ENCODE measurements at regions not wholly inside any gene's neighbourhood (a gene's known extent, or its start where the extent isn't known, plus 50 kb on each side); places are given as distances from the start of the nearest gene placed in this dataset.
"Not testable (repeated sequence)": the region's sequence is repeated elsewhere in the genome, so short reads cannot be mapped to it uniquely, and the experiment has no call there.

DNA sequence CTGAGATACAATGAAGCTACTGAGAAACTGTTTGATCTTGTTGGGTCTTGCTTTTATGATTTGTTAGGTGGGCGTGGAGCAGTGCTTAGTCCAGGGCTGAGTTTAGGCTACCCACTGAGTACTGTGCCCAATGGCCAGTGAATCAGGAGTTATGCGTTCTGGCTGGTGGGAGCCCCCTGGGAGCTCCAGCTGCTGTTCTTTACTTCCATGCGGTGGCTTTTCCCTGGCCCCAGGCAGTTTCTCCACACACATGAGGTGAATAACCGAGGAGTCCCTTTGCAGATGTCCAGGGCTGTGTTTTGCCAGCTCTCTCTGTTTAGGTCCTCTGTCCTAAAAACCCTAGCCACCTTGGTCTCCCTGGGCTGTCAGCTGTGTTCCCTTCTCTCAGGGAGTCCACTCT is 106.5 kb downstream of the KLF13 start:
- DNase-seq (ENCODE audit: low spot score), result no peak

DNA sequence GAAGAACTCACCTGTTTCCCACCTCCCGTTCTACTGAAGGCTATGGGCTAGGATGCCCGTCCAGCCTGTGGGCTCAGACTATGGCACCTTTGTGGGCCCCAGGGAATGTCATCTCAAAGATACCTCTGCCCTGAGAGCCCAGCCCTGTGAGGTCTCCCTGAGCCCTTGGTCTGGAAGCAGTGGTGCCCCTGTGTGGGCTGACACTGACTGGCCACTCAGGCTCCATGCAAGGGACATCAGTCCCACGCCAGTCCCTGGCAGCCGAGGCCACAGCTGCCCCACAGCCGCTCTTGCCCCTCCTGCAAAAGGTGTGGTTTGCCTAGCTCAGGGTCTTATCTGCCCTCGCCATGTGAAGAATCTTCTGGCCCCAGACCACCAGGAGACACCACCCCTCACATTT is 106.9 kb downstream of the KLF13 start:
- DNase-seq (ENCODE audit: low spot score), result no peak

DNA sequence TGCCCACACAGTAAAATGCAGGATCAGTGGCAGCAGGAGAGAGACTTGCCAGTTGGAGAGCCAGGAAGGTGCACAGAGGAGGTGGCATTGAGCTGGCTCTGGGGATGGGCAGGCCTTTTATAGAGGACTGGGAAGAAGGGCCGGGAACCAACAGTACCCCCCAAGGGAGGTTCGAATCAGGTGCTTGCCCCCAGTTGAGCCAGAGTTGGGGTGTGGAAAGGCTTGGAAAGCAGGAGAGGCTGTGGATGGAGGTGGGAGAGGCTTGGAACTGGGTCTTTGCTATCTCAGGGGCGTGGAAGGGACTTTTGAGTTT is 107.6 kb downstream of the KLF13 start:
- no peak for DNase-seq (ENCODE audit: low spot score)

DNA sequence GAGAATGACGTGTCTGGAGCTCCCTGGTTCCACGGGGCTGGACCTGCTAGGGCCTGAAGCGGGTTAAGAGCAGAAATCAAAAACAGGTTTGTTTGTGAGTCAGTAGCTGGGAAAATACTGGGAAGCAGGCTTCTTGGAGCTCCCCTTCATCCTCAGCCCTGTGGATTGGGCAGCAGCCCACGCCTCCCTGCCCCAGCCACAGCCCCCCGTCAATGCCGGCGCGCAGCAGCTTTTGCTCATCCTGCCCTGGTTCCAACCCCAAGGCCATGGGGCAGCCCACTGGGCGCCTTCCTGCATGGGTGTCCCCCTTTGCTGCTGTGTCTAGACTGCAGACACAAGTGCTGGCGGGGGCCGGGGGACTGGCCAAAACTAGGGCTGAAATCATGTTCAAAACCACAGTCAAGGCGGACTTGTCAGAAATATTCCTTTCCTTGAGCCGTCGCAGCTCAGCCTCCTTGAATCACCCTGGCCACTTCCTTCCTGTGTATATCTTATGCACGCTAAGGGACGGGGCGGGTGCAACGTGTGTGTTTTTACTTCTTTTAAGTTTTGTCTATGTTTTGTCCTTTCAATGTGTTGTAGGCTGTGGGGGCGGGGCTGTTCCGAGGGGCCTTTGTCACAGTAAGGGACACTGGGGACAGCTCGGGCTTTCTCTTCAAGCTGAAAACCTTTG is 108.1 kb downstream of the KLF13 start:
- DNase-seq (ENCODE audit: low spot score), result peak; percentile 42

DNA sequence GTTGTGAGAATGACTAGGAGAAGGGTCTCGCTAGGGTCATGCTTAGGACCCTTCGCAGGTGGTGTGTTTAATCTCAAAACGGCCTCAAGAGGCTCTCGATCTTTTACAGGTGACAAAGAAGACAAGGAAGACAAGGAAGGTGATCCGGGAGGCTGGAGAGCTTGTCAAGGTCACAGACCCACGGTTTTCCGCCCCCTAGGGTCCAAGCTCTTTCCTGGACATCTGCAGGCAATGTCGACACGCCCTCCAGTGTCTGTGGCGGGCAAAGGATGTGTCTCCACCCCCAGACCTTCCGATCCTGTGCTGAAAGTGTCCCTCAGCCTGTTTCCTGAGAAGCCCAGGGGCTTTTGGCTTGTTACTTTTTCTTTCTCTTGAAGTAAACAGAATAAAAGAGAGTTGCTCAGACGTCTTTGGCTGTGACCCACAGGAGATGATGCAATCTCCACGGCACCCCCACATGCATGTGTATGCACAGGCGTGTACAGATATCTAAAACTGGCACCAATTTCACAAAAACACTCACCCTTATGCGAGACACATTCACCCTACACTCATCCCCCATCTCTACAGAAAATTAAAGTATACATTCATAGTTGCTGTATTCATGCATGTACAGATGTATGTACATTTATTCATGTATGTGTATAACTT is 108.8 kb downstream of the KLF13 start:
- DNase-seq (ENCODE audit: low spot score), result peak; percentile 81

DNA sequence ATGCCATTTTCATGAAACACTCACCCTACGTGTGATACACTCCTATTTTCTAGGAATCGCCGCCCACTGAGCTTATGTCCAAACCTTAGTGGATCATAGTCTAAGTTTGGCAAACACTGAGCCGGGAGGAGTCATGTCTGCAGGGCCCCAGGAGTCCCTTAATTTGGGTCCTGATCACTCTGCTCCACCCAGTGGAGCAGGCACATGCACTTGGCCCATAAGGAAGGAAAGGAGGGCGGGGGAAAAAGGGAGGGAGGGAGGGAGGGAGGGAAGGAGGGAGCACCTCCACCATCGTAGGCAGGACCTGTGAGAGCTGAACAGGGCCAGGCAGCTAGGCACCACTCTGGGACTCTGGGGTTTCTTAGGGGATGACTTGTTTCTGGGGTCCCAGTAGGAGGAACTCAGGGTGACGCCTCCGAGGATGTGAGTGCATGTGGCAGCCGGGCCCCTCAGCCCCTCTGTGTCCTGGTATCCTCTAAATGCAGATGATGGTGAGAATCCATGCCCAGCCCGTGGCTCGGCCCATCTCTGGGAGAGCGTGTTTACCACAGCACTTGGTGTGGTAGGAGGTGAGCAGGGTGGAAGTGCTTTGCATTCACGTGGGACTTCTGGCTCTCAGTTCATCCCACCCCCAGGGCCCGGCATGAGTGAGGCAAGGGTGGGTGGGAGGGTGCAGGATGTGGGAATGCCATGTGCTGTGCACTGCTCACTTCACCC is 109.4 kb downstream of the KLF13 start:
- DNase-seq (ENCODE audit: low spot score), result peak; percentile 75

DNA sequence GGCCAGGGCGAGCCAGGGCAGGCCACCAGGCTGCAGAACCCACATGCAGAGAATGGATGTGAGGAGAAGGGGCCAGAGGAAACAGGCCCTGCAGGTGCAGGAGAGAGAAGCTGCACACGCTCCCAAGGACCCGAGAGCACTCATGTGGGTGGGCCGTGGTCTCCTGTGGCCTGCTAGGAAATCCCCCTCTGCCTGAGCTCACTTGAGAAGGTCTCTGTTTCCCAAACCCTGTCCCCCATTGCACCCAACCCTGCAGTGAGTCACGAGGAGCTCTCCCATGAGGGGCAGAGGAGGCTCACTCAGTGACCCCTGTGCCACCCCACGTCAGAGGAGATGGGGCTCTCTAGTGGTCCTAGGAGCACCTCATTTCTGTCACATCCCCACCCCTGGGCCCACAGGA is 111.1 kb downstream of the KLF13 start:
- DNase-seq (ENCODE audit: low spot score), result no peak

DNA sequence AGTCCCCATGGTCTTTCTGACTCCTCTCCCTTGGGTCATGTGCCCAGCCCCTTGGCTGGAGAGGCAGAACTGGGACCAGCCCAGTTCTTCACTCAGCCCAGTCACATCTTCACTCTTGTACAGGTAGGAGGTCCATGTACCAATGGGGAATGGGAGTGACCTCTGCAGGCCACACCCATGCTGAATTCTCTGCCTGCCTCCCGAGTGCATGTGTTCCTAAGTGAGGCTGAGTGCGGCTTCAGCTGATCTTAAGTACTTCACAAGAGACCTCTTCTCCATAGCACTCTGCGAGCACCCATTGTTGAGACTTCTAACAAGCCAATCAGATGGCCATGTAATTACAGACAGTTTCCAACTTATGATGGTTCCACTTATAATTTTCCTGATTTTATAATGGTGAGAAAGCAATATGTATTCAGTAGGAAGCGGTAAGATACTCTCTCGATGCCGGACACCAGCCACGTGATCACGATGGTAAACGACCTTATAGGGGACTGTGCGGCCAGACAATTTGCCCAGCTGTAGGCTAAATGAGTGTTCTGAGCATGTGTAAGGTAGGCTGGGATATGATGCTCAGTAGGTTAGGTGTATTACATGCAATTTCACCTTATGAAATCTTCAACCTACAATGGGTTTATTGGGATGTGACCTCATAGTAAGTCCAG is 112.1 kb downstream of the KLF13 start:
- no peak for DNase-seq (ENCODE audit: low spot score)

DNA sequence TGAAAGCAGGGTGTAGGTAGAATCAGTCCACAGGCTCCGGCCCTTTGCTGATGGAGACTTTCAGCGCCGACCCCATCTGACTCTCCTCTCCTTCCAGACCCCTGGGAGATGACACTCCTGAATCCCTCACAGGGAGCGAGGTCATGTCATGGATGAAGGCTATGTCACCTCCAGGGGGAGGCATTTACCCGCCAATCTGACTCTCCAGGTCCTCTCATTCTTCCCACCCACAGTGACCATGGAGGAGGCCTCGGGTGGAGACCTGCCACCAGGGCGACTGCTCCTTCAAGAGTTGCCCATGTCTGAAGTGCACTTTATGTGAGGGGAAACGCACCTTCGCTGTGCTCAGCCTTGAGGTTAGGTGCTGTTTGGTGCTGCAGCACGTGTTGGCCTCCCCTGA is 112.7 kb downstream of the KLF13 start:
- DNase-seq (ENCODE audit: low spot score), result peak; percentile 36

DNA sequence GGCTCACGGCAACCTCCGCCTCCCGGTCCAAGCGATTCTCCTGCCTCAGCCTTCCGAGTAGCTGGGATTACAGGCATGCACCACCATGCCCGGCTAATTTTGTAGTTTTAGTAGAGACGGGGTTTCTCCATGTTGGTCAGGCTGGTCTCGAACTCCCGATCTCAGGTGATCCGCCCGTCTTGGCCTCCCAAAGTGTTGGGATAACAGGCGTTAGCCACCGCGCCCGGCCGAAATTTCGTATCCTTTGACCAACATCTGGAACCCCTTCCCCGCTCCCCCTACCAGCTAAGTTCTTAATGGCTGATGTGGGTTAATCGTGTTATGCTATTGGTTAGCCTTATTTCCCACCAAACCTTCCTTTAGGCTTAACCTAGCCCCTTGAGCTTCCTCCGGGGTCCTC is 113.6 kb downstream of the KLF13 start:
- DNase-seq (ENCODE audit: low spot score), result not testable (repeated sequence)

DNA sequence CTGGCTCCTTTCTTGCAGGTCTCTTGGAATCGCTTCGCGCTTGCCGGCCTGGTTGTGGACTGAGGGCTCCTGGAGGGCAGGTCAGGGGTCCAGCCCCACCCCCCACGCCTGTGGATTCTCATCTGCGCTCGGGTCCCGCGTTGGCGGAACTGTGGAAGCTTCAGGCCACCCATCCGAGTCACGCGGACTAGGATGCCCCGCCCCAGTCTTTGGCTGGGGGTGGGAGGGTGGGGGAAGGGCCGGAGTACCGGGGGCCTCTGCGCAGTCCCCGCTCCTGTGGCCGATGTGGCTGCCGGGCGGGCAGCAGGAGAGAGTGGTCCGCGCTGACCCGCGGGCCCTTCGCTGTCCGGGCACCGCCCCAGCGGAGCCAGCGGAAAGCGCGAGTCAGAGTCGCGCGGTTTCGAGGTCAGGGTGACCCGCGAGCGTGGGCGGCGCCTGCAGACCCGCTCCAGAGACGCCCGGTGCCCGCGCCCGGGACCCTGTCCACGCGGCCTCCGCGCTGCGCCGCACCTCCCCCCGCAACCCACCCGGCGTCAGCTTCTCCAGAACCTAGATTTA is 114.2 kb downstream of the KLF13 start:
- no peak for DNase-seq (ENCODE audit: low spot score)

DNA sequence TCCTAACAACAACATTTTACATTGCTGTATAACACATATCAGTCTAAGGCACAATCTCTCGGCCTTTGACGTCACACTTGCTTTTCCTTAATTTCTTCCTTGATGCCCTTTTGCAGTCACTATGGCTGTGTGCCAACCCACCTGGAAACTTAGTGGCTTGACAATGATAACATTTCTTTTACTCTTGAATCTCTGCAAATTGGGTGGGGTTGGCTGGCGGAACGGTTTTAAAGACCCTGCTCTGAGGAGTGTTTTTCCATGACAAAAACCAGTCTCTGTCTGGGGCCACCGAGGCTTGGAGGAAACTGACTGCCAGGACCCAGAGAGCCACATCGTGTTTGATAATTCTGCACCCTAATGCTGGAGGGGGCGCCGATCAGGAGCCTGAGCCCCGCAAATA is 115.6 kb downstream of the KLF13 start:
- no peak for DNase-seq (ENCODE audit: low spot score)

DNA sequence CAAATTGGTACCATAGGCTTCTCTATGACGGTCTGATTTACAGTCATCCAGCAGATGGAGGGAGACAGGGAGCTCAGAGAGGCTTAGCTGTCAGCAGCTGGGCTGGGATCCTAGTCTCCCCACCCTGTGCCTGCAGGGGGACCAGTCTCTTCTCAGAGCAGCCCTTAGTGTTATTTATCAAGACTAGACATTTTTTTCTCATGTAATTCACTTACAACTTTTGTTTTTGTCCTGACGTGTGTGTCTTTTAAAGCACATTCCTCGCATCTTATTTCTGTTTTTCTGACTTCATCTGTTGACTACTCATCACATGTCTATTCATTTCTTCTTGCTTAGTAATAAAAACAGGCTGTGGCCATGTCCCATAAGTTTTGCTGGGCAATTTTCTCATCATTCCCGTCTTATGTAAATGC is 116.1 kb downstream of the KLF13 start:
- DNase-seq (ENCODE audit: low spot score), result peak; percentile 15

DNA sequence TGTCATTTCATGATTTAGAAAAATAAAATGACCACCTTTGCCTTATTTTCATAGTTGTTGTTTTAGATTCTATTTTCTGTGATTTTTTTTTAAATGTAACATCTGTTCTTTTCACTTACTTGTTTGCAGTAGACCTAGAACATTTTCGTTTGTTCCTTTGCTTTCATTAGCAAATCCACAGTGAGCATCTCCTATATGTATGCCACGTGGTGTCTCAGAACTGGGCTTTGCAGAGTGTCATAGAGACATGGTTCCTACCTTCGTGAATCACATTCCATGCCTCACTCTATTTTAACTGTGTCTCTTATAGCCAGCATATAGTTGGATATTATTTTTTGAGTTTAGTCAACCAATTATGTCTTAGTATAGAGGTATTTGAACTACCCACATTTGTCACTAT is 118.2 kb downstream of the KLF13 start:
- no peak for DNase-seq (ENCODE audit: low spot score)

DNA sequence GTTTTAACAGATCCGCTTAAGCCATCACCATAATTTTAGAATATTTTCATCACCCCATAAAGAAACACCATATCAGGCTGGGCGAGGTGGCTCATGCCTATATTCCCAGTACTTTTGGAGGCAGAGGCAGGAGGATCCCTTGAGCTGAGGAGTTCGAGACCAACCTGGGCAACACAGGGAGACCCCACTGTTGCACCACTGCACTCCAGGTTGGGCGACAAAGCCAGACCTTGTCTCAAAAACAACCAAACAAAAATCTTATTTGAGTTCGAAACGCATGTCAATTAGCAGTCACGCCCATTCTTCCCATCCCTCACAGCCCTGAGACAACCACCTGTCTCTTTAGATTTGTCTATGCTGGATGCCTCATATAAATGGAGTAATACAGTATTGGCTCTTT is 119.9 kb downstream of the KLF13 start:
- no peak for DNase-seq (ENCODE audit: low spot score)

DNA sequence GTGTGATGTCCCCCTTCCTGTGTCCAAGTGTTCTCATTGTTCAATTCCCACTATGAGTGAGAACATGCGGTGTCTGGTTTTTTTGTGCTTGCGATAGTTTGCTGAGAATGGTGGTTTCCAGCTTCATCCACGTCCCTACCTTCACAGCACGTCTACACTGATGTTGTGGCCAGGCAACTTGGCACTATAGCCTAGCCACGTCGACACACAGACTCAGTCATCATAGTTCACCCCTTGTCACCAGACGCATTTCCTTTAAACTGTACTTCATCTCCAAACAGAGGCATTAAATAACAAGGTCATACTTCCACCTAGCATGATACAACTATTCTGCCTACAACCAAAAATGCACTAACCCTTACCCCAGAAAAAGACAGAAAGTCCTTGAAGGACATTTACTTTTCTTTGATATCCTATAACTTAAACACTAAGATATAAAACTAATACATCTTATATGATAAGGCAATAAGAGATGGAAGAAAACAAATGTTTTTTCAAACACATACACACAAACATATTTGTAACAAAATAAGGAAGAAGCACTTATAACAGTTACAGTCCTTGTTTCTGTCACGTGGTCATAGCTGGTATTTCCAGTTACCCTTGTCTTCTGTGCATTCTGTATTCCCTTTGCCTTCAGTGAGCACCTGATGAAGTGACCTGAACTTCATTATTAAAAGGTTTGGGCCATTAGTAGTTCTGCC is 121.4 kb downstream of the KLF13 start:
- no peak for DNase-seq (ENCODE audit: low spot score)

DNA sequence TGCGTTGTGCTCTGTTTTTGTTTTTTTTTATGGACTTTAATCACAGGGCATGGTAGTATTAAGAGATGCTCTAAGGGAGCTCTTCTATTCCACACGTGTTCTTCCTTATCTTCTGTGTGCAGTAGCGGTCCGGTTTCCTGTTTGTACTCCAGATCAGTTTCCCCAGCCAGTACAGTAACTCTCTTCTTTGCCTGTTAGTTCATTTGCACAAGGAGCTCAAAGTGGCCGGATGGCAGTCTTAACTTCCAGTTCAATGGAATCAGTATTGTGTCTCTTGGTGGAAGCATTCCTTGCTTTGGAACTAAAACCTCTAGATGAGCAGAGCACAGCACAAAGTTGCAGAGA is 122.0 kb downstream of the KLF13 start:
- peak; percentile 56 for DNase-seq (ENCODE audit: low spot score)

DNA sequence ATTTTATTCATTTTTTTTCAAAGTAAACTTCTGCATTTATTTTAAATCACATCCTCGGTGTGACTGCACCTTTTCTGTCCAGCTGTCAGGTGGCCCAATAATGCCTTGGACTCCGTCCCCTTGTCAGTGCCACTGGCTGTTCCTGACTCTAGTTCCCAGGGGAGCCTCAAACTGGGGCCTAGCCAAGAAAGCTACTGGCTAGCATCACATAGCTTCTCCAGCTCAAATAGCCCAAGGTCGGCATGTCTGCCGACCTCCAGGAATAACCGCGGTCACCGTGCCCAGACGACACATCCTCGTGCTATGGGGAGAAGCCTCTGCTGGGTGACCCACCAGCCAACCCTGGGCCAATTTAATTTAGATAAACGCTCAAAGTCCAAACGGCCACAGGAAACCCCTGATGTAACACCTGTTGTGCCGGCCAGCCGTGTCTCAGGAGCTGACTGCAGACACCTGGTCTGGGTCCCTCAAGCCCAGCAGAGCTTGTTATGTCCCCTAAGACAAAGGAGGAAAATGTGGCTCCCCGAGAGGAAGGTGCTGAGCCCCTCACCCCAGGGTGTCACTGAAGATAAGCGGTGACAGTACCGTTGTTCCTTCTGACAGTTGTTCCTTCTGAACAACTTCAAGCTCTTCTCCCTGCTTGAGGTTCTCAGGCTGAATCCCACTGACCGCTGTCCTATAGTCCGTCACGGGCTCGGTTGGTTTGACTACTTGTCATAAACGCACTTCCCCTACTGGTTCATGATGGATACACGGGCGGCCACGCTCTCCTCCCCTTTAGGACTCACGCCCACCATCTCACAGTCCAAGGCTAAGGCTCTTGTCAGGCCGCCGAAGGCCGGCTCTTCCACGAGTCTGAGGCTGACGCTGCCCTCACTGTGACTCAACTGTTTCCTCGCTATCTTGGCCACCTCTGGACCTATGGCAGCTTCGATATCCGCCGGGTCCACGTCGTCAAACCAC is 126.2 kb downstream of the KLF13 start:
- DNase-seq (ENCODE audit: low spot score), result no peak

DNA sequence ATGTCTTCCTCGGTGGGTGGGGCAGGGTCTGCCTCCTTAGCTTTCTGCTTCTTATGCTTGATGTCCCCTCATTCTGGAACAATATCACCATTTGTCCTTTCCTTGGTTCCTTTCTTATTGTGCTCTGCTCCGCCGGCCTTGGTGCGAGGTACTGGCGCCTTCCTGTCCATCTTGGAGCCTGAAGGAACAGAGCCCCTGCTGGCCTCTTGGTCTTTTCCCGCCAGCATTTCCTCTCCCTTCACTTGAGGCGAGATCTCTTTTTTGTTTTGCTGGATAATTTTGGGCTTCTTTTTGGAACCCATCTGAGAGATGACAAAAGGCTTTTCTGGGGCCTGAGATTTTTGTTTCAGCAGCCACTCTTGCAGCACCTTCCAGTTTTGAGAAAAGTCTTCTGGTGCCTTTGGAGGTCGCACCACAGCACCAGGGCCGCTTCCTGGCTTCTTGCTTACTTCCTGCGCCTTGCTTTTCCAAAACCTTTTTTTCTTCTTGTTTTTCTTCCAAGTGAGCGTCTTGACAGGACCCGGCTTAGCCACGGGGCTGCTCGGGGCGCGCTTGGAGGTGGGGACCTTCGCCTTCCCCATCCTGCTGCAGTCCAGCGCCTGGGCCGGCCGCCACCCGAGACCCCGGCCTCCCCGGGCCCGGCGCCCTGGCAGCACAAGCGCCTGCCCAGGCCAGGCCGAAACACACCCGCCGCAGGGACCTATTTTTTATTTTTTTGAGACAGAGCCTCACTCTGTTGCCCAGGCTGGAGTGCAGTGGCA is 127.1 kb downstream of the KLF13 start:
- DNase-seq (ENCODE audit: low spot score), result no peak

DNA sequence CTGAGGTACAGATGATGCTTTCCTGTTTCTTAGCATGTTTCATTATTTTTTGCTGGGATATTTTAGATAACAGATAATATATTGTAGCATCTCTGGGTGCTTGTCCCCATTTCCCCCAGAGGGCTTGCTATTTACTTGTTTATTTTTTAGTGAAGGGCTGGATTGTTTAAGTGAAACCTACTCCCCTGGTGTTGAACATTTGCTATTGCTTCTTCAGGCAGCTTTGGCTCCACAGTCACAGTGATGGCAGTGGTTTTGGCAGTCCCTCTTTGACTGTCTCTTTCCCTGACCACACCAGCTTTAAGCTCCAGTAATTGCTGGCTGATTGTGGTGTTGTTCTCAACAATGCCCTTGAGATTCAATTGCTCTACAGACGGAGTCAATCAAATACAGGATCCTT is 128.9 kb downstream of the KLF13 start:
- no peak for DNase-seq (ENCODE audit: low spot score)

Measured in hematopoietic multipotent progenitor cell treated with erythropoietin and hydrocortisone succinate and interleukin-3 and kit ligand, for 15 days (in vitro differentiated cells).